Left lobe of liver (tissue), 2 donors: ENCODE measurements at regions not wholly inside any gene's neighbourhood (a gene's known extent, or its start where the extent isn't known, plus 50 kb on each side); places are given as distances from the start of the nearest gene placed in this dataset.

Experiments
- ATAC-seq: fragments of 200-7000 bp; cut with Tn5 transposase; one replicate; pipeline ENCODE4 v1.9.1; 2020; ENCODE audit warnings: mild to moderate bottlenecking, moderate library complexity
- DNase-seq: peaks from one replicate; pipeline ENCODE4 v3.0.0-alpha.2; 2020; ENCODE audit warnings: low spot score
- donor health status: DM: no; HTN: no; CAD: no; lungs with moderate emphysema.
- donor health status: DM: no; HTN: yes; CAD: no.

- ATAC-seq (no peak), DNase-seq (no peak)
Observed at GRCh38 chr3:177553012-177553411, 355.7 kb upstream of the TBL1XR1 start.

GRCh38 chr3:177553579-177553978 is 356.3 kb upstream of the TBL1XR1 start:
- peak; percentile 50 for DNase-seq
- ATAC-seq = peak; percentile 95

GRCh38 chr3:177554895-177555759 is 357.8 kb upstream of the TBL1XR1 start:
- ATAC-seq (no peak), DNase-seq (no peak)

GRCh38 chr3:177557548-177557947 is 360.3 kb upstream of the TBL1XR1 start:
- ATAC-seq = no peak

GRCh38 chr3:177561365-177561764 is 364.1 kb upstream of the TBL1XR1 start:
- no peak for ATAC-seq
- no peak for DNase-seq

More at GRCh38 chr3:177557548-177557947, 360.3 kb upstream of the TBL1XR1 start:
- no peak for DNase-seq

GRCh38 chr3:177561769-177562392 is 364.6 kb upstream of the TBL1XR1 start:
- DNase-seq (no peak), ATAC-seq (no peak)

- DNase-seq (no peak), ATAC-seq (no peak)
Observed at GRCh38 chr3:177563243-177563780, 366.0 kb upstream of the TBL1XR1 start.

- no peak for DNase-seq
- ATAC-seq = no peak
Observed at GRCh38 chr3:177563792-177564191, 366.5 kb upstream of the TBL1XR1 start.

- no peak for ATAC-seq
- no peak for DNase-seq
Observed at GRCh38 chr3:177565981-177566380, 368.7 kb upstream of the TBL1XR1 start.

- DNase-seq = no peak
- no peak for ATAC-seq
Observed at GRCh38 chr3:177567833-177568232, 370.6 kb upstream of the TBL1XR1 start.

- DNase-seq (no peak), ATAC-seq (peak; percentile 73)
Observed at GRCh38 chr3:177569193-177569592, 371.9 kb upstream of the TBL1XR1 start.

- ATAC-seq (no peak), DNase-seq (no peak)
Observed at GRCh38 chr3:177569875-177570657, 372.8 kb upstream of the TBL1XR1 start.

- DNase-seq (no peak), ATAC-seq (no peak)
Observed at GRCh38 chr3:177571271-177571943, 374.1 kb upstream of the TBL1XR1 start.

GRCh38 chr3:177571944-177572315 is 374.6 kb upstream of the TBL1XR1 start:
- DNase-seq (no peak), ATAC-seq (no peak)

- peak; percentile 70 for DNase-seq
Observed at GRCh38 chr3:177574222-177574856, 377.1 kb upstream of the TBL1XR1 start.

GRCh38 chr3:177576746-177577145 is 379.5 kb upstream of the TBL1XR1 start:
- DNase-seq = no peak
- no peak for ATAC-seq

More at GRCh38 chr3:177574222-177574856, 377.1 kb upstream of the TBL1XR1 start:
- ATAC-seq = peak; percentile 97

GRCh38 chr3:177578488-177578887 is 381.2 kb upstream of the TBL1XR1 start:
- no peak for DNase-seq
- ATAC-seq = no peak

- ATAC-seq (no peak), DNase-seq (no peak)
Observed at GRCh38 chr3:177579419-177579818, 382.1 kb upstream of the TBL1XR1 start.

- ATAC-seq (no peak), DNase-seq (no peak)
Observed at GRCh38 chr3:177580437-177580836, 383.2 kb upstream of the TBL1XR1 start.

GRCh38 chr3:177585271-177585670 is 388.0 kb upstream of the TBL1XR1 start:
- ATAC-seq (no peak), DNase-seq (no peak)
